Gastroesophageal sphincter (tissue), 4 donors: ENCODE measurements at regions not wholly inside any gene's neighbourhood (a gene's known extent, or its start where the extent isn't known, plus 50 kb on each side); places are given as distances from the start of the nearest gene placed in this dataset.

Experiments
- ATAC-seq: fragments of 150-250 bp; one replicate; pipeline ENCODE4 v1.9.1; 2016; ENCODE audit warnings: mild to moderate bottlenecking, moderate library complexity
- H3K27ac ChIP-seq, 4 donors: fragments of 200-600 bp; sonication (generic) in 3 of 4; 1 replicate in 3 of 4; 2 replicates in 1 of 4; pipeline ENCODE4 v1.5.1; 2016 to 2019
- H3K27me3 ChIP-seq: fragments of 200-600 bp; sonication (generic); one replicate; pipeline ENCODE4 v1.5.1; 2019
- H3K36me3 ChIP-seq, 2 donors: fragments of 200-600 bp; sonication (generic); one replicate each; pipeline ENCODE4 v1.5.1; 2019; ENCODE audit warnings: control low read depth in 1 of 2
- H3K4me1 ChIP-seq, 3 donors: fragments of 200-600 bp; sonication (generic); 1 replicate in 2 of 3; 2 replicates in 1 of 3; pipeline ENCODE4 v1.5.1; 2016 to 2019; ENCODE audit warnings: control low read depth in 2 of 3
- H3K4me3 ChIP-seq, 2 donors: fragments of 200-600 bp; sonication (generic); one replicate each; pipeline ENCODE4 v1.5.1; 2019; ENCODE audit warnings: mild to moderate bottlenecking in 1 of 2, moderate library complexity in 1 of 2
- H3K9me3 ChIP-seq, 3 donors: fragments of 200-600 bp; sonication (generic); one replicate each; pipeline ENCODE4 v1.5.1; 2017 to 2019; ENCODE audit warnings: control low read depth in 2 of 3
- EP300 ChIP-seq: sonication (generic); formaldehyde crosslinking; IDR thresholded peaks from one replicate; pipeline ENCODE4 v1.6.1; 2017; ENCODE audit warnings: antibody characterized with exemption, mild to moderate bottlenecking
- POLR2A ChIP-seq, 2 donors: fragments of 450-650 bp; IDR thresholded peaks; one replicate each; pipeline ENCODE4 v1.6.1; 2017; ENCODE audit warnings: antibody characterized with exemption in 2 of 2, mild to moderate bottlenecking in 2 of 2, moderate library complexity in 1 of 2
- POLR2AphosphoS5 ChIP-seq: sonication (generic); formaldehyde crosslinking; IDR thresholded peaks from one replicate; pipeline ENCODE4 v1.6.1; 2017; ENCODE audit warnings: antibody characterized with exemption
- WGBS, 2 donors: methylation state at CpG; one replicate each; pipeline ENCODE4 v1.1.5; 2018; ENCODE audit warnings: low coverage in 1 of 2; 5-methylcytosine and 5-hydroxymethylcytosine counted together
- TF ChIP-seq, protein P1 (sequence below), 4 experiments: fragments of 200-600 bp in 2 of 4; fragments of 450-650 bp in 2 of 4; sonication (generic) in 1 of 4; IDR thresholded peaks; one replicate each; pipeline ENCODE4 v1.5.1; 2017 to 2019; ENCODE audit warnings: antibody characterized with exemption in 4 of 4, mild to moderate bottlenecking in 2 of 4, moderate library complexity in 2 of 4

DNA sequence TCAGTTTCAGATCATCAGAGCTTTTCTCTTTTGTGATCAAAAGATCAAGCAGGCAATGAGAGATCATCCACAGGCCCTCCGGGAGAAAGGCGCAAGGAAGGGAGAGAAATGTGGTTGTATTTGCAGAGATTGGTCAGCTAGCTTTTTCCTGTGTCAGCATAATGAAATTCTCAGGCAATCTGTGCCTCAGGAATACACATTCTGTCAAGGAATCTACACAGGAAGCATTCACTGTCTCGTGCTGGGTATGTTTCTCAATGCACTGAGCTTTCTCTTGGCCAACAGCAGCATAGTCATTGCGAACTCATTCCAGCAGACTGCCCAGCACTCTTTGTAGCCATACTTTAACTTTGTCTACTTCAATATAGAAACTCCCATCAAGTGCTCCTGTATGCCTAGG lies 413.7 kb downstream of the PPP3CA start:
- Histone ChIP-seq H3K27ac (no peak overlapping the region), H3K27me3 (no peaks in the 10 kb centered on the region), H3K4me3 (no peak overlapping the region), H3K36me3 (no peaks in the 10 kb centered on the region), H3K9me3 (no peaks in the 10 kb centered on the region), H3K4me1 (no peaks in the 10 kb centered on the region)
- TF ChIP-seq, protein P1, sequence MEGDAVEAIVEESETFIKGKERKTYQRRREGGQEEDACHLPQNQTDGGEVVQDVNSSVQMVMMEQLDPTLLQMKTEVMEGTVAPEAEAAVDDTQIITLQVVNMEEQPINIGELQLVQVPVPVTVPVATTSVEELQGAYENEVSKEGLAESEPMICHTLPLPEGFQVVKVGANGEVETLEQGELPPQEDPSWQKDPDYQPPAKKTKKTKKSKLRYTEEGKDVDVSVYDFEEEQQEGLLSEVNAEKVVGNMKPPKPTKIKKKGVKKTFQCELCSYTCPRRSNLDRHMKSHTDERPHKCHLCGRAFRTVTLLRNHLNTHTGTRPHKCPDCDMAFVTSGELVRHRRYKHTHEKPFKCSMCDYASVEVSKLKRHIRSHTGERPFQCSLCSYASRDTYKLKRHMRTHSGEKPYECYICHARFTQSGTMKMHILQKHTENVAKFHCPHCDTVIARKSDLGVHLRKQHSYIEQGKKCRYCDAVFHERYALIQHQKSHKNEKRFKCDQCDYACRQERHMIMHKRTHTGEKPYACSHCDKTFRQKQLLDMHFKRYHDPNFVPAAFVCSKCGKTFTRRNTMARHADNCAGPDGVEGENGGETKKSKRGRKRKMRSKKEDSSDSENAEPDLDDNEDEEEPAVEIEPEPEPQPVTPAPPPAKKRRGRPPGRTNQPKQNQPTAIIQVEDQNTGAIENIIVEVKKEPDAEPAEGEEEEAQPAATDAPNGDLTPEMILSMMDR (IDR thresholded peaks at IDR 0.05): no peak
- TF ChIP-seq POLR2A (IDR thresholded peaks at IDR 0.05) (no peak), POLR2AphosphoS5 (no peak), EP300 (no peak)
- 68 to 89% methylated on average over 2 to 4 of the region's 4 CpGs for WGBS, 2 donors
- no peak for ATAC-seq

DNA sequence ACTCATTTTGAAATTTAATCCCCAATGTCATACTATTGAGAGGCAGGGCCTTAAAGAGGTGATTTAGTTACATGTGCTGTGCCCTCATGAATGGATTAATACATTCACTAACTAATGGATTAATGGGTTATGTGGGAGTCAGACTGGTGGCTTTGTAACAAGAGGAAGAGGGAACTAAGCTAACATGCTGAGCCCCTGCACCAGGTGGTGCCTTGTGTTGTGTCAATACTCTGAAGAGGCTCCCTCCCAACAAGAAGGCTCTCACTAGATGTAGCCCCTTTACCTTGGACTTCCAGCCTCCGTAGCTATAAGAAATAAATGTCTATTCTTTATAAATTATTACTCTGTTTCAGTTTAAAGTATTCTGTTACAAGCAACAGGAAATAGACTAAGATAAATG lies 411.9 kb upstream of the EMCN start:
- Histone ChIP-seq H3K27me3 (no peaks in the 10 kb centered on the region), H3K4me1 (no peaks in the 10 kb centered on the region), H3K27ac (no peak overlapping the region), H3K36me3 (no peaks in the 10 kb centered on the region), H3K4me3 (no peak overlapping the region), H3K9me3 (no peaks in the 10 kb centered on the region)
- TF ChIP-seq, protein P1 (IDR thresholded peaks at IDR 0.05): no peak
- TF ChIP-seq EP300: no peak
- TF ChIP-seq POLR2AphosphoS5: no peak
- TF ChIP-seq POLR2A (IDR thresholded peaks at IDR 0.05): no peak
- ATAC-seq: no peak
- WGBS, 2 donors: 69 to 100% methylated on average over 1 of the region's 1 CpG

DNA sequence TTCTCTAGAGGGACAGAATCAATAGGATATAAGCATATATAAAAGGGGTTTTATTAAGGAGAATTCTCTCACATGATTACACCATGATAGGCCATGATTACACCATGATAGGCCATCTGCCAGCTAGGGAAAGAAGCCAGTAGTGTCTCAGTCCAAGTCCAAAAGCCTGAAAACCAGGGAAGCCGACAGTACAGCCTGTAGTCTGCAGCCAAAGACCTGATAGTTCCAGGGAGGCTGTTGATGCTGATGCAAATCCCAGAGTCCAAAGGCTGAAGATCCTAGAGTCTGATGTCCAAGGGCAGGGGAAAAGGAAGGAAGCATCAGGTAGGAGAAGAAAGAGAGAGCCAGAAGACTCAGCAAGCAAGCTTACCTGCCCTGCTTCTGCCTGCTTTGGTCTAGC lies 411.3 kb upstream of the EMCN start:
- TF ChIP-seq POLR2A (IDR thresholded peaks at IDR 0.05) (no peak), POLR2AphosphoS5 (no peak), EP300 (no peak)
- TF ChIP-seq, protein P1 (IDR thresholded peaks at IDR 0.05): no peak
- no peak for ATAC-seq
- H3K36me3 ChIP-seq: no peaks in the 10 kb centered on the region
- H3K27me3 ChIP-seq: no peaks in the 10 kb centered on the region
- H3K27ac ChIP-seq: no peak overlapping the region
- no peaks in the 10 kb centered on the region for H3K4me1 ChIP-seq
- H3K9me3 ChIP-seq: no peaks in the 10 kb centered on the region
- H3K4me3 ChIP-seq: no peak overlapping the region
- WGBS, 2 donors: 67% methylated on average over 1 of the region's 1 CpG; no CpG with 5 or more reads in 1 of the 2 donors

DNA sequence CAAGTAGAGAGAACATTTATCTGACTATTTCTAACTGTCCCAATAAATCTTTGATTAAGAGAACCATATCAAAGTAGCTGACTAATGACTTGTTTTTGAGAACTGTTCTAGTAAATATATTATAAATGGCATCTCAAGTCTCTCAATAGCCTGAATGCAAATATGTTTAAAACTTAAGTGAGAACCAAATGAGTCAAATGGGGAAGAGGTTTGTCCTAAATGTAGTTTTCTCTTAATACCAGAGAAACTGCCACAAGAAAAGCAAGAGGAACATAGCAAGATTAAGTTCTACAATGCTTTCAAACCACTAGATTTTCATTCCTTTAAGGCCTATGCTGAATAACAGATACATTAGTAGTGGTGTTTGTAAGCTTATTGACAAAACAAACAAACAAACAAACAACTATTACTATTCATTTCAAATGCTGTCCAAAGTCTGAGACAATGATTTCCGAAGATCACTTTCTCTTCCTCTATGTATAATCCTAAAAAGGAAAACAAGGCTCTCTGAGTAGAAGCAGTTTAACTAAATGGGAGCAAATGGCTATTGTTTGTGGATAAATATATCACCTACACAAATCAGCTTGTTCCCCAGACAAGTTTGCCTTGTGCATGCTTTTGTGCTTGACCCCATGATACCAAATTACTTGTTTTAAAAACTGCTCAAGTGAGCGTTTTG lies 408.4 kb upstream of the EMCN start:
- ATAC-seq: no peak
- Histone ChIP-seq H3K36me3 (no peaks in the 10 kb centered on the region), H3K27me3 (no peaks in the 10 kb centered on the region), H3K27ac (no peak overlapping the region), H3K4me1 (no peaks in the 10 kb centered on the region), H3K4me3 (no peak overlapping the region), H3K9me3 (no peaks in the 10 kb centered on the region)
- TF ChIP-seq, protein P1 (IDR thresholded peaks at IDR 0.05): no peak
- no peak for TF ChIP-seq EP300
- no peak for TF ChIP-seq POLR2AphosphoS5
- no peak for TF ChIP-seq POLR2A (IDR thresholded peaks at IDR 0.05)
- 90 to 94% methylated on average over 2 of the region's 2 CpGs for WGBS, 2 donors

DNA sequence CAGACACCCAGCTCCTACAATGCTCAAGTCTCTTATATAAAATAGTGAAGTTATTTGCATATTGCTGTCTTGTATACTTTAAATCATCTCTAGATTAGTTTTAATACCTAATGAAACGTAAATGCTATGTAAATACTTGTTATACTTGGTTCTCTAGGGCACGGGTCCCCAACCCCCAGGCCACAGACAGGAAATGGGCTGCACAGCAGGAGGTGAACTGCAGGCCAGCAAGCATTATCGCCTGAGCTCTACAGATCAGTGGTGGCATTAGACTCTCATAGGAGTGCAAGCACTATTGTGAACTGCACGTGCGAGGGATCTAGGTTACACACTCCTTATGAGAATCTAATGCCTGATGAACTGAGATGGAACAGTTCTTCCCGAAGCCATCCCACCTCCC lies 395.9 kb upstream of the EMCN start:
- Histone ChIP-seq H3K9me3 (peaks cover 0 to 7% (median 0%) of the 10 kb centered on the region in 3 donors), H3K4me1 (no peaks in the 10 kb centered on the region), H3K27ac (no peak overlapping the region), H3K4me3 (no peak overlapping the region), H3K27me3 (no peaks in the 10 kb centered on the region), H3K36me3 (no peaks in the 10 kb centered on the region)
- no peak for ATAC-seq
- TF ChIP-seq EP300: no peak
- TF ChIP-seq POLR2A (IDR thresholded peaks at IDR 0.05): no peak
- TF ChIP-seq POLR2AphosphoS5: no peak
- TF ChIP-seq, protein P1 (IDR thresholded peaks at IDR 0.05): no peak
- 55 to 94% methylated on average over 3 to 5 of the region's 6 CpGs for WGBS, 2 donors
